GM18520 (cell line): ENCODE measurements at regions not wholly inside any gene's neighbourhood (a gene's known extent, or its start where the extent isn't known, plus 50 kb on each side); places are given as distances from the start of the nearest gene placed in this dataset.

Source experiments
- ATAC-seq: cut with Tn5 transposase; IDR thresholded peaks from one replicate; pipeline ENCODE4 v1.9.1; 2021; ENCODE audit not compliant: unreplicated experiment

- no peak for ATAC-seq
Measured at GRCh38 chr2:18841248-18842150, 252.1 kb upstream of the NT5C1B start.

- ATAC-seq: no peak
Measured at GRCh38 chr2:18837240-18837639, 247.9 kb upstream of the NT5C1B start.

GRCh38 chr2:18836436-18836835, 247.1 kb upstream of the NT5C1B start:
- no peak for ATAC-seq

DNA sequence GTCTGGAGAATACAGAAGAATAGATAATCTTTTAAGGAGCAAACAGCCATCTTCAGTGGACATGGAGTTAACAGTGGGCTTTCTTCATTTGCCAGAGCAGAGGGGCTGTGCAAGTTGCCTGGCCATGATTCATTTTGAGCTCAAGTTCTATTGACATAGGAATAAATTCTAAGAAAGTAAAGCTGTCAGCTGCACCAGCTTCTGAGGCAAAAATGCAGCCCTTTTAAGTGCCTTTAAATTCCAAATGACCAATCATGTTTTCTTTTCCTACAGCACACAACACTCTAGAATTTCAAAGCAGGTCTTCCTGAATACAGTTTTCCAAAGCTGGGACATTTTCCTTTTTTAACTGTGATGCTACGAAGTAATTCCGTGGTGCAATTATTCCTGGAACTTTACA, 246.4 kb upstream of the NT5C1B start:
- no peak for ATAC-seq

DNA sequence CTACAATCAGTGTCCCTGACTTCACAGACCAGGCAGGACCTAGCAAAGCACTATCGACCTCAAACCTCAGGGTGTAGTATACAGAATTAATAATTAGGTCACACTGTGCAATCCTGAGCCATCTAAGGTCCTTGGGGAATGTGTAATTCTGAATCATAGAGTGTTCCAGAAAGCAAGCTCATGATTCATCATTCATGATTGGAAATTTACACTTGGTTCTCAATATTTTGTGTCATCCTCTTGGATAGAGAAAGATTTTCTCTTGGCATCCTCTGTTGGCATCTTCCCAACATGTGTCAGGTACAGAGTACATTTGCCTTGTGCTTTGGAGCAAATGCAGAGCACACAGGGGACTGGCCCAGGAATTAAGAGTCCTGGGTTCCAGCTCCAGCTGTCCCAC, 245.0 kb upstream of the NT5C1B start:
- ATAC-seq: no peak

- ATAC-seq: no peak
Measured at GRCh38 chr2:18833941-18834340, 244.6 kb upstream of the NT5C1B start.

GRCh38 chr2:18831916-18832510, 242.6 kb upstream of the NT5C1B start:
- ATAC-seq: no peak

DNA sequence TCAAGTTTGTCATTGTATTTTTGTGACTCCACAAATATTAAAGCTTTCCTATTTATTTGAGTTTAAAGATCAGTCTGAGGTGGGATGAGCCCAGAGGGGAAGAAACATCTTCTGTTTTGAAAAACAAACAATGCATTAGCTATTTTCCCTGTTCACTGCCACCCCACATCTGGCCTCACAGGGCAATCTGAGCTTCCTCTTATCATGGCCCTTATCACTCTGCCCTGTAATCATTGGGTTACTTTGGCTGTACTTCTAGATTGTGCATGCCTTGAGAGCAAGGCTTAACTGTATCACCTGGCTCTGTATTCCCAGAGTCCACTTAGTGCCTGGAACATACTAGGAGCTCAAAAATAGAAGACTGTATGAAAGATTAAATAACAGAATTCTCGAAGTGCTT, 241.6 kb upstream of the NT5C1B start:
- no peak for ATAC-seq

DNA sequence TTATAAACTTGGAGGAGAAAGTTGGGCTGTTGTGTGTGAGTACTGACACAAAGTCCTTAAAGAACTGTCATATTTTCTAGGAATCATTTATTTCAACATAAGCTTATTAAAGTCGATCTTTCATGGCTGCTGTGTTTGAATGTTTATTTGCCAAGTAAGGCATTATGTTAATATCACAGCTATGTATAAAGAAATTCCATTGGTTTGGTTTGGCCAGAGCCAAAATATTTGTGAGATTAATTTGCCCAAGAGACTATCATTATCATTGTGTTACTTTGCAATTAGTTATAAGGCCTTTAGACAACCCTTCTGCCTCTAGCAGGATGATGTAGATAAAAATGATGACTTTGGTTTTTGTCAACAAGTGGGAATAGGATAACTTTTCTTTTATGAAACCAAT, 240.6 kb upstream of the NT5C1B start:
- no peak for ATAC-seq

- ATAC-seq: no peak
Measured at GRCh38 chr2:18829251-18829902, 240.0 kb upstream of the NT5C1B start.

DNA sequence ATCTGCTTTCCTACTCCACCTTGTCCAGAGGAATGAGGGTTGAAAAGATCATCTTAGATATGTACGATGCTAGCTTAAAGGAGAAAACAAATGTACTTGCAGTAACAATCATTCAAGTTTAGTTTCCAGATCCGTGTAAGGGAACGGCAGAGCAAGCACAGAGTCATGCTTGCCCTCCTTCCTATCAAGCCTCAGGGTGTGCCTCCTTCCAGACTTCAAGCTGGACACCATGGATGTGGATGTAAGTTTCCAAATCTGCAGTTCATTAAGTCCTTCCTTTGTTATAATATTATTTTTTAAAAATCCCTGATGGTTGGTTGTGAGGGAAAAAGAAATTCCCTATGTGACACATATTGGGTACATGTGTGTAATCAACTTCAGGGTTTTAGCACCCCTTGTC, 238.9 kb upstream of the NT5C1B start:
- no peak for ATAC-seq

GRCh38 chr2:18825838-18826237, 236.5 kb upstream of the NT5C1B start:
- ATAC-seq: no peak

DNA sequence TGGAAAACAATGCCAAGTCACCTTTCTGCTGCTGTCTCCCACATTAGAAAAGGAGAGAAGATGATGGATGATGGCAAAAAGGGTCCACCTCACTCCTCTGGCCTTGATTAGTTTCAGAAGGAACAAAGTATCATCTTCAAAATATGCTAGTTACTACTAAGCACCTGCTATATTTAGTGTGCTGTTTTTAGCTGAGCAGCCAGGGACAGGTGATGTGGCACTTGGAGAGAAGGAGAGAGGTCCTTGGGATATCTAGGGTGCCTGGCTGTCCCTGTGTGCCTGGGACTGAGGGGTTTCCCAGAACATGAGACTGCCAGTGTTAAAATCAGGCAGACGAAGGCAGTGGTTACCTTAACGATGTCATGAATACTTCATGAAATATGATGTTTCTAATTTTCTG, 235.5 kb upstream of the NT5C1B start:
- no peak for ATAC-seq

DNA sequence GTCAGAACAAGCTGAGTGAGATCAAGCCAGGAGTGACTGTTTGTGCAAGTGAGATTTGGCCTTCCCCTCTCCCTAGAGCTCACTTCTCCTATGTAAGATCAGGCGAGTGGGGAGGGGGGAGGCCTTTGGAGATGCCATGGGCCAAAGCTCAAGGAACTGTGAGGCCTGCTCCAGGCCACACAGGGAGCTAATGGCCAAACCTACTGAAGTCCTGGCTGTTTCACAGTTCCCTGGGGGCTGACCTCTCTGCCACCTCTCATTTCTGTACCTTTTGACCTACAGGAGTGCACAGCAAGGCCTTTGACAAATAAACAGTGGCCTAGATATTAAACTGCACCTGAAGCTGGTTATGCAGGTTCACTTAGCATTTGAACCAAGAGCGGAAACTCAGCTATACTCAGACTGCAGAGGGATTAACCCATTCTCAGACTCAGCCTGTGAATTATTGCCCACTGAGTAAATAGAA, 235.0 kb upstream of the NT5C1B start:
- no peak for ATAC-seq

GRCh38 chr2:18821431-18821830, 232.1 kb upstream of the NT5C1B start:
- ATAC-seq: no peak

- no peak for ATAC-seq
Measured at GRCh38 chr2:18820966-18821365, 231.6 kb upstream of the NT5C1B start.

- no peak for ATAC-seq
Measured at GRCh38 chr2:18819566-18819965, 230.2 kb upstream of the NT5C1B start.

GRCh38 chr2:18814387-18814786, 225.0 kb upstream of the NT5C1B start:
- no peak for ATAC-seq

DNA sequence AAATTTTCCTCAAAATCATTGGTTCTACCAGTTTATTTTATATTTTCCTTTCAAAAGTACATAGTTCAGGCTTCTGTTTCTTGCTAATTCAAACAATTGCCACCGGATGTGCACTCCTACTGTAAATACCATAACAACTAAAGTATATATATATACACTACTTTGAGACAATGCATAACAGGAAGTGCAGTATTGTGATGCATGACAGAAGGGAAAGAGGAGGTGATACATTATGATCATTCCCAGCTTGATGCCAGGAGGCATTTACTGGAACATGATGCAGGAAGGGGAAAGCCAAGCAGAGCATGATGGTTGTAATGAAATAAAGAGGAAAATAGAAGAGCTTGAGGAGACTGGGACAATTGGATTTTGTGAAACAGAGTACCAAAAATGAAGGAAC, 215.2 kb upstream of the NT5C1B start:
- ATAC-seq: no peak

- ATAC-seq: no peak
Measured at GRCh38 chr2:18803141-18803939, 214.0 kb upstream of the NT5C1B start.
